Pulmonary artery endothelial cell (primary cell): ENCODE measurements at regions not wholly inside any gene's neighbourhood (a gene's known extent, or its start where the extent isn't known, plus 50 kb on each side); places are given as distances from the start of the nearest gene placed in this dataset.
"Not testable (repeated sequence)": the region's sequence is repeated elsewhere in the genome, so short reads cannot be mapped to it uniquely, and the experiment has no call there.

ENCODE experiments used
- DNase-seq: peaks from one replicate; pipeline ENCODE4 v3.0.0-alpha.2; 2011; ENCODE audit warnings: low read depth, low spot score

- no peak for DNase-seq
Observed at GRCh38 chr20:56766528-56766927, 137.4 kb downstream of the TFAP2C start.

- DNase-seq, result no peak
Observed at GRCh38 chr20:56769921-56770600, 141.0 kb downstream of the TFAP2C start.

GRCh38 chr20:56773749-56774148, 144.6 kb downstream of the TFAP2C start:
- DNase-seq, result no peak

- no peak for DNase-seq
Observed at GRCh38 chr20:56774873-56775272, 145.8 kb downstream of the TFAP2C start.

GRCh38 chr20:56776345-56776744, 147.2 kb downstream of the TFAP2C start:
- no peak for DNase-seq

- no peak for DNase-seq
Observed at GRCh38 chr20:56778765-56779195, 149.7 kb downstream of the TFAP2C start.

GRCh38 chr20:56779452-56780143, 150.5 kb downstream of the TFAP2C start:
- DNase-seq, result no peak

- no peak for DNase-seq
Observed at GRCh38 chr20:56780266-56780665, 151.2 kb downstream of the TFAP2C start.

- no peak for DNase-seq
Observed at GRCh38 chr20:56781108-56781739, 152.1 kb downstream of the TFAP2C start.

- DNase-seq, result not testable (repeated sequence)
Observed at GRCh38 chr20:56781987-56782560, 153.0 kb downstream of the TFAP2C start.

- not testable (repeated sequence) for DNase-seq
Observed at GRCh38 chr20:56782814-56783213, 153.7 kb downstream of the TFAP2C start.

- no peak for DNase-seq
Observed at GRCh38 chr20:56783826-56784225, 154.7 kb downstream of the TFAP2C start.

GRCh38 chr20:56786503-56786902, 157.4 kb downstream of the TFAP2C start:
- DNase-seq, result no peak

- peak; percentile 40 for DNase-seq
Observed at GRCh38 chr20:56788041-56788670, 159.1 kb downstream of the TFAP2C start.

GRCh38 chr20:56788671-56789610, 159.8 kb downstream of the TFAP2C start:
- no peak for DNase-seq

GRCh38 chr20:56793916-56794315, 164.8 kb downstream of the TFAP2C start:
- DNase-seq, result no peak

- DNase-seq, result no peak
Observed at GRCh38 chr20:56795492-56795891, 166.4 kb downstream of the TFAP2C start.

GRCh38 chr20:56796345-56796744, 167.2 kb downstream of the TFAP2C start:
- no peak for DNase-seq

- no peak for DNase-seq
Observed at GRCh38 chr20:56797023-56797422, 167.9 kb downstream of the TFAP2C start.

GRCh38 chr20:56798634-56799033, 169.5 kb downstream of the TFAP2C start:
- DNase-seq, result no peak

GRCh38 chr20:56799187-56799586, 170.1 kb downstream of the TFAP2C start:
- no peak for DNase-seq
